ES-I3 (cell line): ENCODE measurements at regions not wholly inside any gene's neighbourhood (a gene's known extent, or its start where the extent isn't known, plus 50 kb on each side); places are given as distances from the start of the nearest gene placed in this dataset.

ENCODE experiments used
- H3K36me3 ChIP-seq: 2 replicates; pipeline ENCODE4 v1.6.1; 2013; ENCODE audit warnings: mild to moderate bottlenecking, low read length, control low read depth, moderate library complexity; ENCODE audit not compliant: insufficient read depth
- H3K4me1 ChIP-seq: 2 replicates; pipeline ENCODE4 v1.6.1; 2013; ENCODE audit warnings: mild to moderate bottlenecking, control low read depth, low read length; ENCODE audit not compliant: insufficient read depth
- H3K9ac ChIP-seq: 2 replicates; pipeline ENCODE4 v1.6.1; 2013; ENCODE audit warnings: low read depth, mild to moderate bottlenecking, low read length, moderate library complexity
- H3K9me3 ChIP-seq: 2 replicates; pipeline ENCODE4 v1.6.1; 2013; ENCODE audit warnings: mild to moderate bottlenecking, low read length, moderate library complexity; ENCODE audit not compliant: control insufficient read depth, insufficient read depth

GRCh38 chr13:68523838-68524424 lies 1293.8 kb upstream of the PCDH9 start:
- Histone ChIP-seq H3K9ac (no peak overlapping the region), H3K9me3 (no peaks in the 10 kb centered on the region), H3K4me1 (no peaks in the 10 kb centered on the region), H3K36me3 (no peaks in the 10 kb centered on the region)

- Histone ChIP-seq H3K4me1 (no peaks in the 10 kb centered on the region), H3K9me3 (no peaks in the 10 kb centered on the region), H3K36me3 (no peaks in the 10 kb centered on the region), H3K9ac (no peak overlapping the region)
These were observed 1292.0 kb upstream of the PCDH9 start for GRCh38 chr13:68522184-68522583.

GRCh38 chr13:68509734-68510621 lies 1279.8 kb upstream of the PCDH9 start:
- Histone ChIP-seq H3K36me3 (no peaks in the 10 kb centered on the region), H3K4me1 (no peaks in the 10 kb centered on the region), H3K9me3 (no peaks in the 10 kb centered on the region; the same call in 1 of the 2 replicates), H3K9ac (no peak overlapping the region)

GRCh38 chr13:68506888-68507551 lies 1276.9 kb upstream of the PCDH9 start:
- Histone ChIP-seq H3K4me1 (no peaks in the 10 kb centered on the region), H3K36me3 (no peaks in the 10 kb centered on the region), H3K9ac (no peak overlapping the region), H3K9me3 (no peaks in the 10 kb centered on the region; the same call in 1 of the 2 replicates)

- Histone ChIP-seq H3K36me3 (no peaks in the 10 kb centered on the region), H3K9me3 (no peaks in the 10 kb centered on the region), H3K9ac (no peak overlapping the region), H3K4me1 (no peaks in the 10 kb centered on the region)
These were observed 1260.5 kb upstream of the PCDH9 start for GRCh38 chr13:68490594-68490993.

GRCh38 chr13:68481130-68481529 lies 1251.0 kb upstream of the PCDH9 start:
- H3K36me3 ChIP-seq: no peaks in the 10 kb centered on the region
- H3K9ac ChIP-seq: no peak overlapping the region
- H3K4me1 ChIP-seq: no peaks in the 10 kb centered on the region
- H3K9me3 ChIP-seq: no peaks in the 10 kb centered on the region

GRCh38 chr13:68473834-68474326 lies 1243.7 kb upstream of the PCDH9 start:
- Histone ChIP-seq H3K4me1 (no peaks in the 10 kb centered on the region), H3K36me3 (no peaks in the 10 kb centered on the region), H3K9me3 (no peaks in the 10 kb centered on the region), H3K9ac (no peak overlapping the region)

GRCh38 chr13:68467160-68467559 lies 1237.0 kb upstream of the PCDH9 start:
- Histone ChIP-seq H3K9me3 (no peaks in the 10 kb centered on the region), H3K36me3 (no peaks in the 10 kb centered on the region), H3K9ac (no peak overlapping the region), H3K4me1 (no peaks in the 10 kb centered on the region)

- H3K9ac ChIP-seq: no peak overlapping the region
- H3K4me1 ChIP-seq: no peaks in the 10 kb centered on the region
- no peaks in the 10 kb centered on the region for H3K9me3 ChIP-seq
- no peaks in the 10 kb centered on the region for H3K36me3 ChIP-seq
These were observed 1210.7 kb upstream of the PCDH9 start for GRCh38 chr13:68440874-68441273.

GRCh38 chr13:68439817-68440216 lies 1209.7 kb upstream of the PCDH9 start:
- H3K4me1 ChIP-seq: no peaks in the 10 kb centered on the region
- H3K9ac ChIP-seq: no peak overlapping the region
- no peaks in the 10 kb centered on the region for H3K36me3 ChIP-seq
- H3K9me3 ChIP-seq: no peaks in the 10 kb centered on the region

- no peaks in the 10 kb centered on the region for H3K36me3 ChIP-seq
- no peaks in the 10 kb centered on the region for H3K4me1 ChIP-seq
- no peaks in the 10 kb centered on the region for H3K9me3 ChIP-seq
- H3K9ac ChIP-seq: no peak overlapping the region
These were observed 1198.2 kb upstream of the PCDH9 start for GRCh38 chr13:68428292-68428691.

- H3K9ac ChIP-seq: no peak overlapping the region
- no peaks in the 10 kb centered on the region for H3K9me3 ChIP-seq
- no peaks in the 10 kb centered on the region for H3K36me3 ChIP-seq
- no peaks in the 10 kb centered on the region for H3K4me1 ChIP-seq
These were observed 1187.7 kb upstream of the PCDH9 start for GRCh38 chr13:68417801-68418200.

- Histone ChIP-seq H3K4me1 (no peaks in the 10 kb centered on the region), H3K9ac (no peak overlapping the region), H3K36me3 (no peaks in the 10 kb centered on the region), H3K9me3 (0 out of 2 replicates have a peak, but pooled peaks cover 7% of the 10 kb centered on the region)
These were observed 1179.9 kb upstream of the PCDH9 start for GRCh38 chr13:68410007-68410406.

GRCh38 chr13:68390987-68391386 lies 1160.9 kb upstream of the PCDH9 start:
- Histone ChIP-seq H3K4me1 (no peaks in the 10 kb centered on the region), H3K36me3 (no peaks in the 10 kb centered on the region), H3K9me3 (no peaks in the 10 kb centered on the region), H3K9ac (no peak overlapping the region)
